ENCODE measurements at regions not wholly inside any gene's neighbourhood (a gene's known extent, or its start where the extent isn't known, plus 50 kb on each side); places are given as distances from the start of the nearest gene placed in this dataset.

GRCh38 chr9:113741886-113742854 is 133.9 kb upstream of the ZNF618 start:
- TF ChIP-seq CTCF (conservative IDR thresholded peaks at IDR 0.05; ENCODE audit: low read length) (no peak), EZH2phosphoT487 (IDR thresholded peaks at IDR 0.05; ENCODE audit: borderline replicate concordance, low read depth, low read length) (no peak)
